ENCODE measurements at regions not wholly inside any gene's neighbourhood (a gene's known extent, or its start where the extent isn't known, plus 50 kb on each side); places are given as distances from the start of the nearest gene placed in this dataset.

- POLR2A ChIA-PET (ENCODE audit: low non-redundant PET), result no interaction called here
- TF ChIP-seq, protein P1, sequence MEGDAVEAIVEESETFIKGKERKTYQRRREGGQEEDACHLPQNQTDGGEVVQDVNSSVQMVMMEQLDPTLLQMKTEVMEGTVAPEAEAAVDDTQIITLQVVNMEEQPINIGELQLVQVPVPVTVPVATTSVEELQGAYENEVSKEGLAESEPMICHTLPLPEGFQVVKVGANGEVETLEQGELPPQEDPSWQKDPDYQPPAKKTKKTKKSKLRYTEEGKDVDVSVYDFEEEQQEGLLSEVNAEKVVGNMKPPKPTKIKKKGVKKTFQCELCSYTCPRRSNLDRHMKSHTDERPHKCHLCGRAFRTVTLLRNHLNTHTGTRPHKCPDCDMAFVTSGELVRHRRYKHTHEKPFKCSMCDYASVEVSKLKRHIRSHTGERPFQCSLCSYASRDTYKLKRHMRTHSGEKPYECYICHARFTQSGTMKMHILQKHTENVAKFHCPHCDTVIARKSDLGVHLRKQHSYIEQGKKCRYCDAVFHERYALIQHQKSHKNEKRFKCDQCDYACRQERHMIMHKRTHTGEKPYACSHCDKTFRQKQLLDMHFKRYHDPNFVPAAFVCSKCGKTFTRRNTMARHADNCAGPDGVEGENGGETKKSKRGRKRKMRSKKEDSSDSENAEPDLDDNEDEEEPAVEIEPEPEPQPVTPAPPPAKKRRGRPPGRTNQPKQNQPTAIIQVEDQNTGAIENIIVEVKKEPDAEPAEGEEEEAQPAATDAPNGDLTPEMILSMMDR (conservative IDR thresholded peaks at IDR 0.05; ENCODE audit: low read depth), result no peak
- no peak overlapping the region for H3K27ac ChIP-seq
- CTCF ChIA-PET, result interaction anchor here (0.7 kb wide), 1 partner anchor 1025 kb away, joined by 3 read pairs; no protein-coding TSS in a partner anchor
- no peak for DNase-seq (ENCODE audit: low spot score)
Measured at GRCh38 chr4:137979938-137980337, 262.2 kb downstream of the SLC7A11 start.

GRCh38 chr4:137968956-137969678 lies 273.0 kb downstream of the SLC7A11 start:
- ChIA-PET CTCF (no interaction called here), POLR2A (ENCODE audit: low non-redundant PET) (no interaction called here)
- H3K27ac ChIP-seq, result no peak overlapping the region
- no peak for DNase-seq (ENCODE audit: low spot score)
- TF ChIP-seq, protein P1 (conservative IDR thresholded peaks at IDR 0.05; ENCODE audit: low read depth), result no peak

DNA sequence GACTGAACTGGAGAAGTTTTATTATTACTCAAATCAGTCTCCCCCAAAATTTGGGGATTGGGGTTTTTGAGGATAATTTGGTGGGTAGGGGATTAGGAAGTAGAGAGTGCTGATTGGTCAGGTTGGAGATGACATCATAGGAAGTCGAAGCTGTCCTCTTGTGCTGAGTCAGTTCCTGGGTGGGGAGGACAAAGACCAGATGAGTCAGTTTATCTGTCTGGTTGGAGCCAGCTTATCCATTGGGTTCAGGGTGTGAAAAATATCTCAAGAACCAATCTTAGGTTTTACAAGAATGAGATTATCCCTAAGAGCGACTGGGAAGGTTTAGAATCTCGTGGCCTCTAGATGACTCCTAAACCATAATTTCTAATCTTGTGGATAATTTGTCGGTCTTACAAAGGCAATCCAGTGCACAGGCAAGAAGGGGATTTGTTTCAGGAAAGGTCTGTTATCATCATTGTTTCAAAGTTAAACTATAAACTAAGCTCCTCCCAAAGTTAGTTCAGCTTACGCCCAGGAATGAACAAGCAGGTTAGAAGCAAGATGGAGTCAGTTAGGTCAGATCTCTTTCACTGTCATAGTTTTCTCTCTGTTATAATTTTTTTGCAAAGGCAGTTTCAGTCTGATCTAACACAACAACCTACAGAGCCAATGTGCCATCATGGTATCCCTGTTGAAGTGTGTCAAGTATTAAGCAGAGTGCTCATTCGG lies 274.5 kb downstream of the SLC7A11 start:
- TF ChIP-seq, protein P1 (conservative IDR thresholded peaks at IDR 0.05; ENCODE audit: low read depth), result no peak
- H3K27ac ChIP-seq, result no peak overlapping the region
- no peak for DNase-seq (ENCODE audit: low spot score)
- ChIA-PET POLR2A (ENCODE audit: low non-redundant PET) (no interaction called here), CTCF (no interaction called here)

DNA sequence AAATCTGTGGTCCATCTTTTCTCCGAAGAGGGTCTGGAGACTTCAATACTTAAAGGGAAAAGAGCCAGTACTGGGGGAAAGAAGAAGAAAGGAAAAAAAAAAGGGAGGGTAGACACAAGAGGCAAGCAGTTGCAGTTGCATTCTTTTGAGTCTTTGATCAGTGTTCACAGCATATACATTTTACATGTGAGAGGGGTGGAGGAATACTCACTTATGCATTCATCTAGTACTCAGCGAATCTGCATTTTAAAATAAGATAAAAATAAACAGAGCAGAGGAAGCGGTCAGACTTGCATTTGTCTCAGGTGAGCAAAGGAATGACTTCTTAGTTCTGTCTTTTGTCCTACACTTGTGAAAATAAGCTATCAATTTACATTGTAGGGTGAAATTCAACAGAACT lies 275.6 kb downstream of the SLC7A11 start:
- CTCF ChIA-PET, result no interaction called here
- TF ChIP-seq, protein P1 (conservative IDR thresholded peaks at IDR 0.05; ENCODE audit: low read depth), result no peak
- H3K27ac ChIP-seq, result no peak overlapping the region
- POLR2A ChIA-PET (ENCODE audit: low non-redundant PET), result no interaction called here
- no peak for DNase-seq (ENCODE audit: low spot score)

DNA sequence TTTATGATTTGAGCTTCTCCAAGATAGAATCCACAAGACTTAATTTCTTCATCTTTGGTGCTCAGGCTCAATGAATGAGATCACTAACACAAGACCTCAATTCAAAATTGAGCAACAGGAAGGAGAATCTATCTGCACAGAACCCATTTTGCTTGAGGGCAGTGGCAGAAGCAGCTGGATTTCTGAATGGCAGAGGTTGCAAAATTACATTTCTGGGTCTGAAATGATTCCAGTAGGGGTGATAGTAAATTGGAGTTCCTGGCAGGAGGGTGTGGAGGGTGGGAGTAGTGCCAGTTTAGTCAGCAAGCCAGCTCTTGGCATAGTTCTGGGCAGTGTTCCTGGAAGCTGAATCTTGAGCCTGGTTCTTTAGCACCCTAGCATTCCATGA lies 281.1 kb downstream of the SLC7A11 start:
- DNase-seq (ENCODE audit: low spot score), result peak; percentile 74
- H3K27ac ChIP-seq, result peak overlapping the region; percentile 53; the same call in 1 of the 2 replicates
- ChIA-PET CTCF (interaction anchor here (0.6 kb wide), 2 partner anchors 20 to 64 kb away, joined by 4 to 6 read pairs; no protein-coding TSS in a partner anchor), POLR2A (ENCODE audit: low non-redundant PET) (no interaction called here)
- TF ChIP-seq, protein P1 (conservative IDR thresholded peaks at IDR 0.05; ENCODE audit: low read depth), result no peak

DNA sequence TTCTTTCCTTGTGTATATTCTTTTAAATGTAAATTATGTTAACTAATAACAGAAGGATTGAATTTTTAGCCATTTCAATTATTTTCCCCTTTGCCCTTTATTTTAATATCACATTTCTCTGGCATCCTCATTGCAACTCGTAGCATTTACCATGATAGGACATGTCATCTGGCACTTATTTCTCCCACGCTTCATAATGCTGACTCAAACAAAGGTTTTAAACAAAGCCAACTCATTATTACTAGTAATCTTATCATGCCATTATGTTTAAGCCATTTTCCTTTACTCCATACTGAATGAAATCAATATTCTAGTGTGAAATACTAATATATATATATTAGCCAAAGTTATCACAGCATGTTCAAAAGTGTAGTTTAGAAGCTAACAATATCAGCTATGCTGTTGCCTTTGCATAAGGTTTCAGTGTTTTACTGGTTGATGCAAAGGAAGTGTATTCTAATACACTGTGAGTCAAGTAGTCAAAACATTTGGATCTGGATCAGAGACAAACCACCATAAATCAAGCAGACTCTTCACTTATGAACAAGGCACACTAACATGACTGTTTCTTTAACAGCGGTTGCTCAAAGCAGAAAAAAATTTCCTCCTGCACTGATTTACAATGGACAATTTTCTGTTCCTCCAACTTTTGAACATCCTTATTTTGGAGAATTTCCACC lies 281.6 kb downstream of the SLC7A11 start:
- ChIA-PET CTCF (interaction anchor here (0.5 kb wide), 1 partner anchor 16 kb away, joined by 3 read pairs; no protein-coding TSS in a partner anchor), POLR2A (ENCODE audit: low non-redundant PET) (no interaction called here)
- DNase-seq (ENCODE audit: low spot score), result peak; percentile 29
- H3K27ac ChIP-seq, result peak overlapping the region; percentile 53; the same call in 1 of the 2 replicates
- TF ChIP-seq, protein P1 (conservative IDR thresholded peaks at IDR 0.05; ENCODE audit: low read depth), result no peak
